H1 (cell line): ENCODE measurements at regions not wholly inside any gene's neighbourhood (a gene's known extent, or its start where the extent isn't known, plus 50 kb on each side); places are given as distances from the start of the nearest gene placed in this dataset.

Experiments used
- ASH2L ChIP-seq: fragments of 200-600, 300-600 bp; sonication (generic); IDR thresholded peaks from one replicate; pipeline ENCODE4 v1.7.1; 2017; ENCODE audit warnings: low read length
- BACH1 ChIP-seq: IDR thresholded peaks from 2 replicates; pipeline ENCODE4 v1.6.1; 2012; ENCODE audit warnings: low read length, improper control_type of control experiment
- CEBPB ChIP-seq: IDR thresholded peaks from 2 replicates; pipeline ENCODE4 v1.6.1; 2012; ENCODE audit warnings: low read depth, low read length
- CTCF ChIP-seq, 3 experiments: IDR thresholded peaks; 1 replicate in 2 of 3; 2 replicates in 1 of 3; pipeline versions ENCODE4 v1.5.1 to v1.6.1; 2011; ENCODE audit warnings: low read length in 3 of 3, mild to moderate bottlenecking in 3 of 3, inconsistent platforms in 2 of 3, low read depth in 1 of 3, moderate library complexity in 1 of 3; ENCODE audit not compliant: insufficient read depth in 1 of 3; ENCODE audit errors: control extremely low read depth in 1 of 3
- EGR1 ChIP-seq: IDR thresholded peaks from 2 replicates; pipeline ENCODE4 v1.6.1; 2011; ENCODE audit warnings: low read depth, low read length, borderline replicate concordance
- EP300 ChIP-seq, 2 experiments: IDR thresholded peaks; 1 replicate in 1 of 2; 2 replicates in 1 of 2; pipeline ENCODE4 v1.6.1; 2011 to 2012; ENCODE audit warnings: low read depth in 2 of 2, low read length in 2 of 2, mild to moderate bottlenecking in 2 of 2, borderline replicate concordance in 1 of 2, inconsistent platforms in 1 of 2, moderate library complexity in 1 of 2
- MAFK ChIP-seq: IDR thresholded peaks from 2 replicates; pipeline ENCODE4 v1.6.1; 2012; ENCODE audit warnings: low read depth, mild to moderate bottlenecking, improper control_type of control experiment, low read length
- POLR2A ChIP-seq, 2 experiments: IDR thresholded peaks; 1 replicate in 1 of 2; 2 replicates in 1 of 2; pipeline ENCODE4 v1.6.1; 2011; ENCODE audit warnings: low read depth in 2 of 2, low read length in 2 of 2, mild to moderate bottlenecking in 2 of 2; ENCODE audit errors: control extremely low read depth in 1 of 2
- POLR2AphosphoS5 ChIP-seq: IDR thresholded peaks from 2 replicates; pipeline ENCODE4 v1.6.1; 2011; ENCODE audit warnings: low read depth, low read length
- SIN3A ChIP-seq, 2 experiments: IDR thresholded peaks in 1 of 2; conservative IDR thresholded peaks in 1 of 2; 2 replicates each; pipeline ENCODE4 v1.6.1; 2011 to 2012; ENCODE audit warnings: low read length in 2 of 2, improper control_type of control experiment in 1 of 2, low read depth in 1 of 2, mild to moderate bottlenecking in 1 of 2
- SIX5 ChIP-seq: IDR thresholded peaks from 2 replicates; pipeline ENCODE4 v1.6.1; 2011; ENCODE audit warnings: mild to moderate bottlenecking, low read depth, low read length
- TBP ChIP-seq: IDR thresholded peaks from 2 replicates; pipeline ENCODE4 v1.6.1; 2011; ENCODE audit warnings: low read depth, low read length, improper control_type of control experiment
- YY1 ChIP-seq: IDR thresholded peaks from 2 replicates; pipeline ENCODE4 v1.6.1; 2011; ENCODE audit warnings: low read depth, mild to moderate bottlenecking, low read length
- TF ChIP-seq, protein P1 (sequence below): IDR thresholded peaks from 2 replicates; pipeline ENCODE4 v1.6.1; 2012; ENCODE audit warnings: low read length, inconsistent platforms

GRCh38 chrX:35680940-35681346 lies 117.2 kb upstream of the MAGEB16 start:
- TF ChIP-seq POLR2A (IDR thresholded peaks at IDR 0.05; ENCODE audit: control extremely low read depth in 1 of 2, low read depth in 2 of 2, low read length in 2 of 2) (no peak), TBP (no peak), ASH2L (no peak), CEBPB (no peak), MAFK (no peak), EP300 (IDR thresholded peaks at IDR 0.05; ENCODE audit: borderline replicate concordance in 1 of 2, low read depth in 2 of 2, low read length in 2 of 2) (no peak), EGR1 (no peak), YY1 (no peak), BACH1 (no peak), CTCF (IDR thresholded peaks at IDR 0.05; ENCODE audit: control extremely low read depth in 1 of 3, insufficient read depth in 1 of 3, low read depth in 1 of 3, low read length in 3 of 3) (no peak), SIX5 (no peak), POLR2AphosphoS5 (no peak), SIN3A (conservative IDR thresholded peaks at IDR 0.05 in 1 of 2, IDR thresholded peaks at IDR 0.05 in 1 of 2; ENCODE audit: low read depth in 1 of 2, low read length in 2 of 2) (no peak)
- TF ChIP-seq, protein P1, sequence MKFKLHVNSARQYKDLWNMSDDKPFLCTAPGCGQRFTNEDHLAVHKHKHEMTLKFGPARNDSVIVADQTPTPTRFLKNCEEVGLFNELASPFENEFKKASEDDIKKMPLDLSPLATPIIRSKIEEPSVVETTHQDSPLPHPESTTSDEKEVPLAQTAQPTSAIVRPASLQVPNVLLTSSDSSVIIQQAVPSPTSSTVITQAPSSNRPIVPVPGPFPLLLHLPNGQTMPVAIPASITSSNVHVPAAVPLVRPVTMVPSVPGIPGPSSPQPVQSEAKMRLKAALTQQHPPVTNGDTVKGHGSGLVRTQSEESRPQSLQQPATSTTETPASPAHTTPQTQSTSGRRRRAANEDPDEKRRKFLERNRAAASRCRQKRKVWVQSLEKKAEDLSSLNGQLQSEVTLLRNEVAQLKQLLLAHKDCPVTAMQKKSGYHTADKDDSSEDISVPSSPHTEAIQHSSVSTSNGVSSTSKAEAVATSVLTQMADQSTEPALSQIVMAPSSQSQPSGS: no peak
